ENCODE measurements at regions not wholly inside any gene's neighbourhood (a gene's known extent, or its start where the extent isn't known, plus 50 kb on each side); places are given as distances from the start of the nearest gene placed in this dataset.
"Not testable (repeated sequence)": the region's sequence is repeated elsewhere in the genome, so short reads cannot be mapped to it uniquely, and the experiment has no call there.

GRCh38 chr13:25014398-25014973, 81.5 kb upstream of the PABPC3 start:
- TF ChIP-seq CTCF (conservative IDR thresholded peaks at IDR 0.05; ENCODE audit: low read depth, low read length); EZH2phosphoT487 (IDR thresholded peaks at IDR 0.05; ENCODE audit: borderline replicate concordance, low read length): not testable (repeated sequence)

All from PC-3 (cell line).